NCI-H2196 (cell line): ENCODE measurements at regions not wholly inside any gene's neighbourhood (a gene's known extent, or its start where the extent isn't known, plus 50 kb on each side); places are given as distances from the start of the nearest gene placed in this dataset.

Experiments used
- DNase-seq: peaks from one replicate; lab custom pipeline; 2025; ENCODE audit not compliant: unreplicated experiment; lab: John Stamatoyannopoulos, UW

- DNase-seq: no peak
These were observed 322.1 kb upstream of the SLC30A5 start for GRCh38 chr5:68771732-68772131.

GRCh38 chr5:68776381-68776780, 317.4 kb upstream of the SLC30A5 start:
- DNase-seq: no peak

- no peak for DNase-seq
These were observed 316.7 kb upstream of the SLC30A5 start for GRCh38 chr5:68777135-68777534.

- no peak for DNase-seq
These were observed 315.3 kb upstream of the SLC30A5 start for GRCh38 chr5:68778484-68778883.

DNA sequence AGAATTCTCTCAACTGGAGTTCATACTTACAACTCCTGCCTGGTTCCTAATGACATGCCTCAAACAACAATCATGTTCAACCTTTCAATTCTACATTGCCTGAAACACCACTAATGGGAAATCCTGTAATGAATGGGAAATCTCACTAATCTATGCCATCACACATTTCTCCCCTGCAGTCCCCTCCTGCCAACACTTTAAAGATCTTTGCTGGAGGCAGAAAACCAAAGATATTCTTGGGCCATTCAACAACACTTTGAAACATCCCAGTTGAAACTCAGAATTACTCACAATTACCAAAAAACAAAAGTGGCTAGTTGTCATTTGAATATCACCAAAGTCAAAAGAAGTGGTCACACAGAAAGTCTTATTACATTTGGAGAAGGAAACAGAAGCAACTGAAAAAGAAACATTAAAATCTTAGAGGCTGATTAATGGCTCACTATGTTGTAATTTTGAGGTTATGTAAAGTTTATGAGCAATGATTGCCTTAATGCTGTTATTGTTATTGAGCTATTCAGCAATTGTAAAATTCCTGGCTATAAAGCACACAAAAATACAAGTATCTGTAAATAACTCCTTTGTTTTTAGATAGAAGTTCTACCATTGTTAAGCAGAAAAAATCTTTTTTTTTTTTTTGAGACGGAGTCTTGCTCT, 313.4 kb upstream of the SLC30A5 start:
- DNase-seq: no peak

DNA sequence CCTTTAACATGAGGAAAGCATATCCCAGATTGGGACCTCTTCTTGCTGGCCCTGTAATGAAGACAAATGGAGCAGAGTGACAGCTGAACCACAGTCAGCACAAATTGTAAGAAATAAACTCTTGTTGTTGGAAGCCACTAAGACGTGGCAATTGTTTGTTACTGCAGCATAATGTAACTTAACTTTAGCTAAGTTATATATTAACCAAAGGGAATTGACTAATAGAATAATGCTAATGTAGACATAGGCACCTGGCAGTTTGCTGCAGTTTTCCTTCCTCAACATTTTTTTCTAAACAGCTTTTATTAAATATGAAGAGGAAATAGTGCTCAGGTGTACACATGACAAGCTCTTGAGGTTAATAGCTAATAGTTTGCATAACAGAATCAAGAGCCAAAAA, 300.7 kb upstream of the SLC30A5 start:
- DNase-seq: no peak

GRCh38 chr5:68793993-68794392, 299.8 kb upstream of the SLC30A5 start:
- DNase-seq: no peak

DNA sequence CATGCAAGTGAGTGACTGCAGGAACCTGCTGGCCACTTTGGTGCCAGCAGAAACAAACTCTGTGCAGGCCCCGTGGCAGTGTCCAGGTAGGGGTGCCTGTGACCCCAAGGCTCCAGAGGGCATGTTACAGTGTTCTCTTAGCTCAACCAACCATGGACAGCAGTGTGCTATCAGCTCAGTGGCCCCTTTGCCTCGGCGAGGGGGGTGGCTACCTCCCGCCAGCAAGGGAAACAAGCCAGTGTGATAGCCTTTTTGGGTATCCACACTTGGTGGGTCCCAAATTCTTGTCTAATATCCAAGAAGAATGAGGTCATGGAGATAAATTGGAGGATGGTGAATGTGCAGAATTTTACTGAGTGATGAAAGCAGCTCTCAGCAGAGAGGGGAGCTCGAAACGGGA, 298.6 kb upstream of the SLC30A5 start:
- no peak for DNase-seq

DNA sequence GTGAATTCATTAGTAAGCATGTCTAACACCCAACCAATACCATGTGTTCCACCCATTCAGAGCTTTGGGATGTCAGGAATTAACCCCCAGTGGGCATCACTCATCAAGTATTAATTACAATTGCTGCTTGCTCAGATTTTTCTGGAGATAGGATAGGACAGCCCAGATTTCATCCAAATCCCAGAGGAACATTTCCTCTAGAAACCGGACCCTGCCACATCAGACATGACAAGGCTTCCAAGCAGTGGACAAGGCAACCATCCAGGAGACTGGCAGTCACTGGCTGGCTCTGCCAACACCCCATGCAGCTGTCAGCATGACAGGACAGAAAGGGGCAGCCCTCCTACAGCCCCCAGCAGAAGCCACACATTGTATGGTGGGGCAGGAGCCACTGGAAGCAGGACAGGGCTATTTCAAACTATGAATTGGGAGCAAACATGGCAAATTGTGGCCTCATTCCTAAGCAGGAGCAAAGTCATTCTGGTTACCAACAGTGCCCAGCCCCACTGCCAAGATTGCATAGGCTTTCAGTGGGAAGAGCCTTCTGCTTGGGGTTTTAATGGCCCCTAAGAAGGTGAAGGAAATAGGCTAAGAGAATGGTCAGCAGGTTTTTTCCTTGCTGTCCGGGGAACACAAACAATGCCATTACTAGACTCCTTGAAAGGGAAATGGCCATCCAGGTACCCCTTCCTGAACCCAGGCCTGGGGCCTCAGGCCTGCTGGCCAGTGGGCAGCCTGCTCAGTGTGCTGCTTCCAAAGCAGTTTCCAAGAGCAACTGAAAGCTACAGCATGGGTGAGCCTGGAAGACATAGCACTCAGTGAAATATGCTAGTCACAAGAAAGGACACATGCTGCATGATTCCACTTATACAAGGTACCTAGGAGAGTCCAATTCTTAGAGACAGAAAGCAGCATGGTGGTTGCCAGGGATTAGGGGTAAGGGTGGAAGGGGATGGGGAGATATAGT, 294.7 kb upstream of the SLC30A5 start:
- no peak for DNase-seq

DNA sequence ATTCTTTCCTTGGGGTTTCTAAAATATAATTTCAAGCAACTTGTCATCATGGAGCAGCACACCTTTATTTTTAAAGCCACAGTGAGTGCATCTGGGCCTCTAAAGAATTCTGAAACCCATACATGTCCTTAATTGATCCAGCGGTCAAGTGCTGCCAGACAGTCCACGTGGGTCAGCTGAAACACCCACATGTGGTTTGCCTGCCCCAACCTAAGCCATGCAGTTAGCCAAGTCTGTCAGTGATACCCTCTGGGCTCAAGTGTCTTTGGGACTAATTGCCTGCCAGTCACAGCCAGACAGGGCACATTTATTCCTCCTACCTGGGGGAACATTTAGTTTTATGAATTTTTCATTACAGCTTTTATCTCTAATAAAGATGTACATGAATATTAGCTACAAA, 291.4 kb upstream of the SLC30A5 start:
- no peak for DNase-seq

DNA sequence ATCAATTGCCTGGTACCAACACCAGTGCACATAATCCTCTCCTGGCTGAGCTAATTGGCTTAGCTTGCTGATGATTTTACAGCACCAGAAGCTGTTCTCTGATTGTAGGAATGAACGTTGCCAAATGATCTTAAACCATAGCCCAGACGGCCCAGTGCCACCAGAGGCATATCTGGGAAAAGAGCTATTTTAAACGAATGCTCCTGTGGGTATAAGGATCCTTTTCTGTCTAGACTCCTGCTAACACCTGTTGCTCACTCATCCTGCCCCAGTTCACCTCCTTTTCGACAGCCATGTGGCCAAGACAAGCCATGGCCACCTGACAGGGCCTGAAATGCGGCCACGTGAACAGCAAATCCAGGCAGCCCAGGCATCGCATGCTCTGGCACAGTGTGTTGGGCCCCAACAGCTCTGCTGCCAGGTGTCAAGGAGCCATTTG, 289.9 kb upstream of the SLC30A5 start:
- DNase-seq: no peak

DNA sequence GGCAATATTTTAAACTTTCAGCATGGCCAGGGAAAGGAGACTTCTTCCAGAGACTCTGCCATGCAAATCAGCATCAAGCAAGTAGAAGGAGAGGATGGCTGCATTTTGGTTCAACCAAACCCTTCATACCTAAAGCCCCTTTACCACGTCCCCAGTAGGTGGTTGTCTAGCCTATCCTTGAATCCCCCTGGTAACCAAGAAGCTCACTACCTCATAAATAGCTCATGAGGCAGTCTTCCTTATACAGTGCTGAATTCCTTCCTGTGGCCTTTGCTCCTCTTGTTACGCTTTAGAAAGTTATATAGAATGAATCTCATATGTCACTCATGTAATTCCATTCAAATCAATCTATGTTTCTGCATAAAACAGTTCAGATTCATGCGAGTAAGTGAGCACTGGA, 289.5 kb upstream of the SLC30A5 start:
- DNase-seq: no peak

DNA sequence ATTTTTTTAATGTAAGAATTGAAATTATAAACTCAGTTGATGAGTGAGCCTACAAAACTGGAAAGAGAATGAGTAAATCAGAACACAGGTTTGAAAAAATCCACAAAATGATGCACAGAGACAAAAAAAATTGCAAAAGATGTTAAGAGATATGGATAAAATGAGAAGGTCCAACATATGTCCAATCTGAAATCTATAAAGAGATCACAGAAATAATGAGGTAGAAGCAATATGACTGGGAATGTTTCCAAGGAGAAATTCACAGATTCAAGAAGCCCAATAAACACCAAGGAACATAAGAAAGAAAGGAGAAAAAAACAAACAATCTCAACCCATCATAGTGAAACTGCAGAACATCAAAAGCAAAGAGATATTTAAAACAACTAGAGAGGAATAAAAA, 288.4 kb upstream of the SLC30A5 start:
- DNase-seq: no peak

DNA sequence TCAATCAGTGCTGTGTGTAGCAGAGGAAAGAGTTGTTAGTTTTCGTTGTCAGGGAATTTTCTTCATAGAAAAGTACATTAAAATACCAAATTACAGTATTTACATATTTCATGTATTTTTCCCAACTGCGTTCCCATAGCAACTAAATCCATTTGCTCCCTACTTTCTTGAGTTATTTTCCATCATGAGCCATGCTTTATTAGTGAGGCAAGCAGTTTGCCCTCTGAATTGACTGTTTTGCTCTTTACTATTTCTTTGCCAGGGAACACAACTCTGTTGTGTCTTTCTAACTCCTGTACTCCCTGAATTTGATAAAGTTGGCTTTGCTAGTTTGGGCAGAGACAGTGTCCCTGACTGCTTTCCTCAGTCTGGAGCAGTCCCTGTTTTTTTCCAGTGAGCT, 276.2 kb upstream of the SLC30A5 start:
- no peak for DNase-seq

GRCh38 chr5:68818057-68818695, 275.6 kb upstream of the SLC30A5 start:
- DNase-seq: no peak

GRCh38 chr5:68818870-68819269, 274.9 kb upstream of the SLC30A5 start:
- DNase-seq: no peak

DNA sequence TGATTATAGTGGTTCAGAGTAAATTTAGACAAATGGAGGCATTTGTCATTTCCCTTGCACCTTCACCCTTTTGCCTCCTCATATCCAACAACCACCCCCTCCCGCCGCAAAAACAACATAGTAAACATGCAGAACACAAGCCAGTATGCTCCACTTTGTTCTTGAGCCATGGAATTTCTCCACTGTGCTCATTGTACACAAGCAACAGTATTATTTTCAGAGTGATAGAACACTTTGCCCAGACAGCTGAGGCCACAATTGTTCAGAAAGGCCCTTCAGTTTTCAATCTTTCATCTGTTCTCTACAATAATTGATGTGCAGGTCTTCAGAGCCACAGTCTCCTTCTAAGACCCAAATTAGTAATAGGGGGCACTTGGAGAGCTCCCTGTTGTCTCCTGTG, 272.8 kb upstream of the SLC30A5 start:
- DNase-seq: no peak

- no peak for DNase-seq
These were observed 271.0 kb upstream of the SLC30A5 start for GRCh38 chr5:68822796-68823195.

- DNase-seq: no peak
These were observed 270.5 kb upstream of the SLC30A5 start for GRCh38 chr5:68823301-68823700.

GRCh38 chr5:68830377-68830898, 263.4 kb upstream of the SLC30A5 start:
- DNase-seq: no peak

DNA sequence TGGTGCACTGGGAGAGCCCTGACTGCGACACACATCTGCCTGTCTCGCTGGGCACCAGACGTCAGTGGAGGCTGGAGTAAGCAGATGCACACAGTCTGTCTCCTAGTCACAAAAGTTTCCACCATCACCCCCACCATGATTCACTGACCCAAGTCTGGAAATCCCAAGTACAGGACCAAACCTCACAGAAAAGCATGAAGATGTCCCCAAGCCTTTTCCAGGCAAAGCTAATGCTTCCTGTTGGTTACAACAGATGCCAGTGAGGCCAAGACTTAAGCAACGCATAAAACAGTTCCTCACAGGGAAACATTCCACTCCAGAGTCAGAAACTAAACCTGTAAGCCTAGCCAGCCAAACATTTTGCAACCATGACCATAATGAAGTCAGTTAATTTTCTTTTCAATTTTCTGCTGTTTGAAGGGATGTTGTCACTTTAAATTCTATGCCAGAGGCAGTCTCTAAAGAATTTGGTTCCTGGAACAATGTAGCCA, 259.3 kb upstream of the SLC30A5 start:
- DNase-seq: no peak
